Breast epithelium (tissue), 4 donors: ENCODE measurements at regions not wholly inside any gene's neighbourhood (a gene's known extent, or its start where the extent isn't known, plus 50 kb on each side); places are given as distances from the start of the nearest gene placed in this dataset.

Source experiments
- DNase-seq, 2 donors: peaks; one replicate each; pipeline ENCODE4 v3.0.0-alpha.2; 2019; ENCODE audit warnings: low spot score in 2 of 2
- H3K27ac ChIP-seq, 2 donors: fragments of 200-600 bp; sonication (generic) in 1 of 2; one replicate each; pipeline ENCODE4 v1.5.1; 2016 to 2019; ENCODE audit warnings: mild to moderate bottlenecking in 1 of 2
- H3K27me3 ChIP-seq, 2 donors: fragments of 200-600 bp; sonication (generic) in 1 of 2; one replicate each; pipeline versions ENCODE4 v1.5.1 to v1.6.0; 2017 to 2019; ENCODE audit warnings: control low read depth in 1 of 2, mild to moderate bottlenecking in 1 of 2
- H3K36me3 ChIP-seq: fragments of 200-600 bp; one replicate; pipeline ENCODE4 v1.5.1; 2019
- H3K4me1 ChIP-seq, 2 donors: fragments of 200-600 bp; sonication (generic); one replicate each; pipeline ENCODE4 v1.5.1; 2016 to 2019; ENCODE audit warnings: control low read depth in 1 of 2
- H3K4me3 ChIP-seq, 3 donors: fragments of 200-600 bp; sonication (generic); 1 replicate in 2 of 3; 2 replicates in 1 of 3; pipeline ENCODE4 v1.5.1; 2016 to 2019; ENCODE audit warnings: mild to moderate bottlenecking in 3 of 3, moderate library complexity in 2 of 3
- H3K9me3 ChIP-seq, 2 donors: fragments of 200-600 bp; sonication (generic) in 1 of 2; one replicate each; pipeline ENCODE4 v1.5.1; 2016 to 2019; ENCODE audit warnings: control low read depth in 1 of 2
- POLR2A ChIP-seq: fragments of 450-650 bp; IDR thresholded peaks from one replicate; pipeline ENCODE4 v1.6.1; 2016; ENCODE audit warnings: antibody characterized with exemption, mild to moderate bottlenecking, moderate library complexity
- POLR2AphosphoS5 ChIP-seq, 3 donors: sonication (generic); formaldehyde crosslinking; IDR thresholded peaks; one replicate each; pipeline ENCODE4 v1.6.1; 2017; ENCODE audit warnings: antibody characterized with exemption in 3 of 3
- intact Hi-C: fragments of 100-400 bp; cut with DNase I; formaldehyde crosslinking; loops from one replicate; pipeline ENCODE4 v1.15.1; 2023; ENCODE audit warnings: low total_unique reads
- TF ChIP-seq, protein P1 (sequence below), 3 donors: fragments of 450-650 bp; IDR thresholded peaks; one replicate each; pipeline ENCODE4 v1.5.1; 2016 to 2017; ENCODE audit warnings: antibody characterized with exemption in 3 of 3, mild to moderate bottlenecking in 3 of 3, moderate library complexity in 3 of 3

DNA sequence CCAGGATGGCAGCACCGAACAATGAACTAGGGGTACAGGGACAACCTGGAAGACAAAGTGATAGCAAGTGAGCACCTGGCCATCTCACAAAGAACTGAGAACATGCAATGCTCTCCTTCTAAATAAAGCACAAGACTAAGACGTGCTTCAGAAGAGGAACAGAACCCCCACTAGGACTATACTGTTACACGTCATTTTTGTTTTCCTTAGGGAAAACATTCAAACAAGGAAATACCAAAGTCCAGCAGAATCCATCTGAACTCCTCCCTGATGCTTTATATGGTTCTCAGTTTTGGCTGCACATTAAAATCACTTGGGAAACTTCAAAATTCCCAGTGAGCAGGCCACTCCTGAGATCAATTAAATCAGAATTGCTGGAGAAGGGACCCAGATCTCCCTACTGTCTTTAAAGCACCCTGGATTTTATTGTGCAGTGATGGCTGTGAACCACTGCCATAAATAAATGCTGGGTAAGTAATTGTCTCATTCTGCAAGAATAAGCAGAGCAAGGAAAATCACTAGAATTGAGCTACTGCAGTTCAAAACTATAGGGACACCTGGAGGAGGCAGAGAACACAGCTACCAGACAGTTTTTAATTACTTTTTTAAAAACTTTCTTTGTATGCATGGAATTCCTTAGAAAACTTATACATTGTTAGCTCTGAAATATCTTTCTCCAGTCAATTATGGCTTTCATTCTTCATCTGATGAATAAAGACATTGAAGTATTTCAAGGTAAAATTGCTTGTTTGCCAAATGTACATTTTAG lies 866.5 kb upstream of the GHITM start:
- DNase-seq, result no peak
- TF ChIP-seq POLR2AphosphoS5 (IDR thresholded peaks at IDR 0.05), result no peak
- TF ChIP-seq, protein P1, sequence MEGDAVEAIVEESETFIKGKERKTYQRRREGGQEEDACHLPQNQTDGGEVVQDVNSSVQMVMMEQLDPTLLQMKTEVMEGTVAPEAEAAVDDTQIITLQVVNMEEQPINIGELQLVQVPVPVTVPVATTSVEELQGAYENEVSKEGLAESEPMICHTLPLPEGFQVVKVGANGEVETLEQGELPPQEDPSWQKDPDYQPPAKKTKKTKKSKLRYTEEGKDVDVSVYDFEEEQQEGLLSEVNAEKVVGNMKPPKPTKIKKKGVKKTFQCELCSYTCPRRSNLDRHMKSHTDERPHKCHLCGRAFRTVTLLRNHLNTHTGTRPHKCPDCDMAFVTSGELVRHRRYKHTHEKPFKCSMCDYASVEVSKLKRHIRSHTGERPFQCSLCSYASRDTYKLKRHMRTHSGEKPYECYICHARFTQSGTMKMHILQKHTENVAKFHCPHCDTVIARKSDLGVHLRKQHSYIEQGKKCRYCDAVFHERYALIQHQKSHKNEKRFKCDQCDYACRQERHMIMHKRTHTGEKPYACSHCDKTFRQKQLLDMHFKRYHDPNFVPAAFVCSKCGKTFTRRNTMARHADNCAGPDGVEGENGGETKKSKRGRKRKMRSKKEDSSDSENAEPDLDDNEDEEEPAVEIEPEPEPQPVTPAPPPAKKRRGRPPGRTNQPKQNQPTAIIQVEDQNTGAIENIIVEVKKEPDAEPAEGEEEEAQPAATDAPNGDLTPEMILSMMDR (IDR thresholded peaks at IDR 0.05), result no peak

DNA sequence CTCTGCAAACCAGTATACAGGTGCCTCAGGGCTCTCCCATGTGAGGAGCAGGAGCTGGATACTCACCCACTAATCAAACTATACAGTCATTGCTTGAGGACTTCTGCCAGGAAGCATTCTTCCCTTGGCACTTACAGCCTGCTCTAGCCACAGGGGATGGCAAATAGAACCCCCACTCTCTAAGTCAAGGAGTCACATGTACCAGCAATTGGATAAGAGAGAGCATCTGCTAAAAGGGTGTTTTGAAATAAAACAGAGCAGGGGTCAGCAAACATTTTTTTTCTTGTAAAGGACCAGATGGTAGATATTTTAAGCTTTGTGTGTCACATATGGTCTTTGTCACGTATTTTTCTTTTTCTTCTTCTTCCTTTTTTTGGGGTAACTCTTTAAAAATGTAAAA lies 865.2 kb upstream of the GHITM start:
- Histone ChIP-seq H3K9me3 (no peaks in the 10 kb centered on the region), H3K27ac (no peak overlapping the region), H3K36me3 (no peaks in the 10 kb centered on the region), H3K4me1 (no peaks in the 10 kb centered on the region), H3K27me3 (no peaks in the 10 kb centered on the region), H3K4me3 (no peak overlapping the region)
- no peak for DNase-seq
- no peak for TF ChIP-seq POLR2A
- TF ChIP-seq POLR2AphosphoS5 (IDR thresholded peaks at IDR 0.05), result no peak
- TF ChIP-seq, protein P1 (IDR thresholded peaks at IDR 0.05), result no peak
- intact Hi-C loops, result no loop called here

More for the DNA sequence above, 866.5 kb upstream of the GHITM start:
- no peaks in the 10 kb centered on the region for H3K36me3 ChIP-seq
- no peaks in the 10 kb centered on the region for H3K27me3 ChIP-seq
- no peaks in the 10 kb centered on the region for H3K9me3 ChIP-seq
- no peak overlapping the region for H3K27ac ChIP-seq
- no peaks in the 10 kb centered on the region for H3K4me1 ChIP-seq
- H3K4me3 ChIP-seq, result no peak overlapping the region
- intact Hi-C loops, result no loop called here

DNA sequence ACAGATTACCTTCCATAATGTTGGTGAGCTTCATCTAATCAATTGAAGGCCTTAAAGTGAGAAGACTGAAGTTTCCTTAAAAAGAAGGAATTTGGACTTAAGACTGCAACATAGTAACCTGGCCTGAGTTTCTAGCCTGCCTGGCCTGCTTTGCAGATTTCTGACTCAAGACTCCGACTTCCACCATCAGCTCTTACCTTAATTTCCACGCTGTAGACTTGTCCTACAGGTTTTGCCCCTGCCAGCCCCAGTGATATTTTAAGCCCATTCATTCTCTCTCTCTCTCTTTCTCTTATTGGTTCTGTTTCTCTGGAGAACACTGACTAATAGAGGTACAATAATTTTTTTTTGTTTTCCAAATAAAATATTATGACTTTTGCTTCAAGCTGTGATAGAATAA lies 862.3 kb upstream of the GHITM start:
- DNase-seq, result no peak
- Histone ChIP-seq H3K27ac (no peak overlapping the region), H3K36me3 (no peaks in the 10 kb centered on the region), H3K4me3 (no peak overlapping the region), H3K27me3 (no peaks in the 10 kb centered on the region), H3K9me3 (peaks cover 0 to 3% of the 10 kb centered on the region in 2 donors), H3K4me1 (no peaks in the 10 kb centered on the region)
- intact Hi-C loops, result no loop called here
- TF ChIP-seq, protein P1 (IDR thresholded peaks at IDR 0.05), result no peak
- TF ChIP-seq POLR2AphosphoS5 (IDR thresholded peaks at IDR 0.05), result no peak
- no peak for TF ChIP-seq POLR2A

DNA sequence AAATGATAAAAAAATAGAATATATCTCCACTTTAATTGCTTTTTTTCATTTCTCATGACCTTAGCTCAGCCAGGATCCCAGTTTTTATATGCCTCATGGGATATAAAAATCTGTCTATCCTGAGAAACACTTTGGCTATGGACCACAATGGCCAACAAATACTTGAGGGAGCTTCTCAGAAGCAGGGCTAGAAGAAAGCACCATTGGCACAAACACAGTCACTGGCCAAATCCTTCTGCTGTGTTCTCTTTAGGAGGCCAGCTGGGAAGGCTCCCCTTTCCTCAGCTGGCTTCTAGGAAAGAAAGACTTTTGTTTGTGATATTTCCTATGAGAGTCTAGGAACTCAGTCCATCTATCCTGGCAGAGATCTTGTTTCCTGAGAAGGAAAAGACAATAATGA lies 856.2 kb upstream of the GHITM start:
- TF ChIP-seq, protein P1 (IDR thresholded peaks at IDR 0.05), result no peak
- TF ChIP-seq POLR2AphosphoS5 (IDR thresholded peaks at IDR 0.05), result no peak
- no peak for TF ChIP-seq POLR2A
- Histone ChIP-seq H3K27me3 (no peaks in the 10 kb centered on the region), H3K4me3 (no peak overlapping the region), H3K27ac (no peak overlapping the region), H3K36me3 (no peaks in the 10 kb centered on the region), H3K9me3 (peaks cover 0 to 3% of the 10 kb centered on the region in 2 donors), H3K4me1 (no peaks in the 10 kb centered on the region)
- DNase-seq, result no peak
- intact Hi-C loops, result no loop called here

DNA sequence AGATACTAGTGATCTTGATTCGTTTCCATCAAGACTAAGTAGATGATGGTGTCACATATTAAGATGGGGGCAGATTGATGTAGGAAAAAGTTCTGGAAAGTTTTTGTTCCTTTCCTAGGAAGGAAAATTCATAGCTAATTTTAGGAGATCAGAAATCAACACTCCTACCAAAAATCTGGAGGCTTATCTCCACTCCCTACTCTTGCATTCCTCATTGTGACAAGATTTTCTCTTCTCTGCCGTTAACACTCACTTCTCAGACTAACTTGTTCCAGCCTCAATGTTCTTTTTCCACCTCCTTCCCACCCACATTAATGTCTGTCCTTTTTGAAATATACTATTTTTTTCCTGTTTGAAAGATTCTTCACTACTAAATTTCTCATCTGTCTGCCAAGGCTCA lies 851.9 kb upstream of the GHITM start:
- DNase-seq, result no peak
- no peak overlapping the region for H3K4me3 ChIP-seq

More for the DNA sequence above, 851.9 kb upstream of the GHITM start:
- Histone ChIP-seq H3K27ac (no peak overlapping the region), H3K36me3 (no peaks in the 10 kb centered on the region), H3K4me1 (no peaks in the 10 kb centered on the region), H3K27me3 (no peaks in the 10 kb centered on the region), H3K9me3 (no peaks in the 10 kb centered on the region)
- TF ChIP-seq POLR2A (no peak), POLR2AphosphoS5 (IDR thresholded peaks at IDR 0.05) (no peak)
- TF ChIP-seq, protein P1 (IDR thresholded peaks at IDR 0.05), result no peak
- intact Hi-C loops, result no loop called here
